ENCODE measurements at regions not wholly inside any gene's neighbourhood (a gene's known extent, or its start where the extent isn't known, plus 50 kb on each side); places are given as distances from the start of the nearest gene placed in this dataset.

DNA sequence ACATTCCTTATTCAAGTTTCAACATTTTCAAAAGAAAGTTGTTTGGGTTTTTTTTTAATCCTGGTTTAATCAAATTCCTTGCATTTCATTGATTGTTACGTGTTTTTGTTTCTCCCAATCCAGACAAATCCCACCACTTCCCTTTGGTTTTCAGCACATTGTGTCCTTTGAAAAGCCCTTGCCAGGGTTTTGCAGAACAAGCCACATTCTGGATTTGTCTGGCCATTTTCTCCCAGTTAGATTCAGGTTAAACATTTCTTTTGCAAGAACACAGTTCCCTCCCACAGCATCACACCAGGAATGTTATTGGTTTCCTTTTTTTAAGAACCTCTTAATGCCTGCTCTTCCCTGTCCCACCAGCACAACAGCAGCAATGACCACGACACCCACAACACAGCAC lies 278.0 kb upstream of the SALL1 start:
- no peak for TF ChIP-seq POLR2AphosphoS5 (IDR thresholded peaks at IDR 0.05; ENCODE audit: insufficient read depth, low read depth, low read length)
- TF ChIP-seq, protein P1, sequence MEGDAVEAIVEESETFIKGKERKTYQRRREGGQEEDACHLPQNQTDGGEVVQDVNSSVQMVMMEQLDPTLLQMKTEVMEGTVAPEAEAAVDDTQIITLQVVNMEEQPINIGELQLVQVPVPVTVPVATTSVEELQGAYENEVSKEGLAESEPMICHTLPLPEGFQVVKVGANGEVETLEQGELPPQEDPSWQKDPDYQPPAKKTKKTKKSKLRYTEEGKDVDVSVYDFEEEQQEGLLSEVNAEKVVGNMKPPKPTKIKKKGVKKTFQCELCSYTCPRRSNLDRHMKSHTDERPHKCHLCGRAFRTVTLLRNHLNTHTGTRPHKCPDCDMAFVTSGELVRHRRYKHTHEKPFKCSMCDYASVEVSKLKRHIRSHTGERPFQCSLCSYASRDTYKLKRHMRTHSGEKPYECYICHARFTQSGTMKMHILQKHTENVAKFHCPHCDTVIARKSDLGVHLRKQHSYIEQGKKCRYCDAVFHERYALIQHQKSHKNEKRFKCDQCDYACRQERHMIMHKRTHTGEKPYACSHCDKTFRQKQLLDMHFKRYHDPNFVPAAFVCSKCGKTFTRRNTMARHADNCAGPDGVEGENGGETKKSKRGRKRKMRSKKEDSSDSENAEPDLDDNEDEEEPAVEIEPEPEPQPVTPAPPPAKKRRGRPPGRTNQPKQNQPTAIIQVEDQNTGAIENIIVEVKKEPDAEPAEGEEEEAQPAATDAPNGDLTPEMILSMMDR (IDR thresholded peaks at IDR 0.05; ENCODE audit: extremely low read depth in 1 of 2, insufficient read depth in 1 of 2, low read depth in 1 of 2, low read length in 2 of 2) = no peak
- TF ChIP-seq MYC (IDR thresholded peaks at IDR 0.05; ENCODE audit: low read depth, low read length) = no peak
- TF ChIP-seq JUN (IDR thresholded peaks at IDR 0.05; ENCODE audit: borderline replicate concordance, insufficient read depth, insufficient read length, low read depth) = no peak
- TF ChIP-seq FOS (IDR thresholded peaks at IDR 0.05; ENCODE audit: borderline replicate concordance, insufficient read depth, low read length) = no peak
- no peak for TF ChIP-seq POLR2A (IDR thresholded peaks at IDR 0.05; ENCODE audit: low read depth, low read length)
- no peak for TF ChIP-seq EZH2 (IDR thresholded peaks at IDR 0.05; ENCODE audit: borderline replicate concordance, low read depth, low read length, severe bottlenecking)
- TF ChIP-seq GATA2 (IDR thresholded peaks at IDR 0.05; ENCODE audit: insufficient read depth, insufficient read length, low read depth, low read length) = no peak
- no peak for TF ChIP-seq MAX (IDR thresholded peaks at IDR 0.05; ENCODE audit: insufficient read depth, insufficient read length)
- no TSS peak for BruUV-seq (replicated peaks)
- FAIRE-seq (no peak), DNase-seq (ENCODE audit: low read depth, low spot score) (no peak)
- ChIA-PET CTCF (interaction anchor here (0.6 kb wide), 1 partner anchor 45 kb away, joined by 3 read pairs; no protein-coding TSS in a partner anchor), POLR2A (no interaction called here)
- H3K9ac ChIP-seq (replicated peaks; ENCODE audit: extremely low read depth, insufficient read depth, low read length) = no peak overlapping the region
- dilution Hi-C loops (cut with MboI; ENCODE audit: extremely low pct_ligation_motif_present, low sequenced_read_pairs) (no loop called here), intact Hi-C loops (cut with micrococcal nuclease) (no loop called here)
- H3K27me3 ChIP-seq (ENCODE audit: control insufficient read depth in 2 of 2, insufficient read depth in 2 of 2, low read length in 2 of 2) = no peaks in the 10 kb centered on the region
- H3K27ac ChIP-seq (ENCODE audit: insufficient read depth, low read depth, low read length) = no peak overlapping the region
- H3K9me3 ChIP-seq (replicated peaks; ENCODE audit: control insufficient read depth, insufficient read depth, low read length) = no peaks in the 10 kb centered on the region
- H3K36me3 ChIP-seq (ENCODE audit: control insufficient read depth in 2 of 2, extremely low read depth in 1 of 2, insufficient read depth in 2 of 2, low read length in 2 of 2) = no peaks in the 10 kb centered on the region
- no peaks in the 10 kb centered on the region for H3K79me2 ChIP-seq (ENCODE audit: control insufficient read depth, insufficient read depth, low read length)
- no peaks in the 10 kb centered on the region for H3K4me1 ChIP-seq (ENCODE audit: control insufficient read depth, extremely low read depth, insufficient read depth, low read length)
- H4K20me1 ChIP-seq (replicated peaks; ENCODE audit: control insufficient read depth, extremely low read depth, insufficient read depth, low read length) = no peaks in the 10 kb centered on the region
- no peak overlapping the region for H3K4me2 ChIP-seq (ENCODE audit: insufficient read depth, low read length)
- H2AFZ ChIP-seq (ENCODE audit: low read depth, low read length) = no peak overlapping the region
- no peaks in the 10 kb centered on the region for H3K9me1 ChIP-seq (replicated peaks; ENCODE audit: control insufficient read depth, extremely low read depth, insufficient read depth, low read length)
- no peak overlapping the region for H3K4me3 ChIP-seq (replicated peaks in 1 of 3; ENCODE audit: insufficient read depth in 1 of 3, low read depth in 1 of 3, low read length in 3 of 3)

All from endothelial cell of umbilical vein (primary cell).